ENCODE measurements at regions not wholly inside any gene's neighbourhood (a gene's known extent, or its start where the extent isn't known, plus 50 kb on each side); places are given as distances from the start of the nearest gene placed in this dataset.

DNA sequence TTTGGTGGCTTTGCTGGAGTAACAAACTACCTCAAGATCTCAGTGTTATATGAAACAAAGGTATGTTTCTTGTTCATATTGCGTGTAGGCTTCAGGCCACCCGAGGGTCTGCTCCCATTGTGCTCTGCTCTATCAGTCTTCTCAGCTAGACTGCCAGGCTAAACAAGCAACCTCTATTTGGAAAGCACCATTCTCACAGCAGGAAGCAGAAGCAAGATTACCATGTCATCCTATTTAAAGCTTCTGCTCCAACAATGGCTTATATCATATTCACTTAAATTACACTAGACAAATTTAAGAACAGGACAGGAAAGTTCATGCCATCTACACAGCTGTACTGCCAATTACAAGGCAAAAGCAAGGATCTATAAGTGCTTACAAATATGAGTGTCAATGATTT is 385.8 kb downstream of the PPARGC1A start:
- H3K27ac ChIP-seq: no peak overlapping the region
- H3K79me2 ChIP-seq (ENCODE audit: insufficient read depth, low read depth): no peaks in the 10 kb centered on the region

DNA sequence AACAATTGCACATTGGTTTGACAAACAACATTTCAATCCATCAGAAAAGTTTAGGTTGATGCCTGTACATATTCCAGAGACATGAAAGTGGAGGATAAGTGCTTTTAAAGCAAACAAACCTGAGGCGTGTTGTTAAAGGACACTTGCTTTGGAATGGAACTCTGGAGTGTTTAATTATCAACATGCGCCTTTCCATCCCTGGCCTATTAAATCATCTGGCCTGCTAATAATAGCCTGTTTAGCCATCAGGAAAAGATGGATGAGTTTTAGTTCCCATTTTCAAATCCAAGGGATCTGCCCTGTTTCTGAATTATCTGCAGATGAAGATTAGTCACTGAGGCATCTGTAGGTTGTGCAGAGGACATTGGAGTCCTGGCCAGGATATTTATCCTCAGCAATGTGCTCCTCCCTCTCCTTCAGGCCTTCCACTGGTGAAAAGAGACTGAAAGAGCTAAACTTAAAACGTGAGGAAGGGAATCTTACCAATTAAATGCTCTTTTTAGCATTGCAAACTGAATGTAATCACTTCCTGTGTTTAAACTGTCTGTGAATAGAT is 388.9 kb downstream of the PPARGC1A start:
- H3K4me2 ChIP-seq: no peak overlapping the region

More for the DNA sequence above, 385.8 kb downstream of the PPARGC1A start:
- Histone ChIP-seq H2AFZ (ENCODE audit: low read depth) (no peak overlapping the region), H4K20me1 (ENCODE audit: insufficient read depth) (no peaks in the 10 kb centered on the region), H3K4me1 (ENCODE audit: low read depth, poor library complexity, severe bottlenecking) (no peaks in the 10 kb centered on the region), H3K27me3 (ENCODE audit: insufficient read depth, low read depth) (no peaks in the 10 kb centered on the region), H3K36me3 (ENCODE audit: insufficient read depth) (no peaks in the 10 kb centered on the region), H3K4me3 (IDR thresholded peaks at IDR 0.05; ENCODE audit: insufficient read depth, low read depth, low read length) (no peak overlapping the region), H3K4me2 (no peak overlapping the region), H3K9ac (no peak overlapping the region)
- TF ChIP-seq, protein P1, sequence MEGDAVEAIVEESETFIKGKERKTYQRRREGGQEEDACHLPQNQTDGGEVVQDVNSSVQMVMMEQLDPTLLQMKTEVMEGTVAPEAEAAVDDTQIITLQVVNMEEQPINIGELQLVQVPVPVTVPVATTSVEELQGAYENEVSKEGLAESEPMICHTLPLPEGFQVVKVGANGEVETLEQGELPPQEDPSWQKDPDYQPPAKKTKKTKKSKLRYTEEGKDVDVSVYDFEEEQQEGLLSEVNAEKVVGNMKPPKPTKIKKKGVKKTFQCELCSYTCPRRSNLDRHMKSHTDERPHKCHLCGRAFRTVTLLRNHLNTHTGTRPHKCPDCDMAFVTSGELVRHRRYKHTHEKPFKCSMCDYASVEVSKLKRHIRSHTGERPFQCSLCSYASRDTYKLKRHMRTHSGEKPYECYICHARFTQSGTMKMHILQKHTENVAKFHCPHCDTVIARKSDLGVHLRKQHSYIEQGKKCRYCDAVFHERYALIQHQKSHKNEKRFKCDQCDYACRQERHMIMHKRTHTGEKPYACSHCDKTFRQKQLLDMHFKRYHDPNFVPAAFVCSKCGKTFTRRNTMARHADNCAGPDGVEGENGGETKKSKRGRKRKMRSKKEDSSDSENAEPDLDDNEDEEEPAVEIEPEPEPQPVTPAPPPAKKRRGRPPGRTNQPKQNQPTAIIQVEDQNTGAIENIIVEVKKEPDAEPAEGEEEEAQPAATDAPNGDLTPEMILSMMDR (conservative IDR thresholded peaks at IDR 0.05; ENCODE audit: low read depth, low read length): no peak

DNA sequence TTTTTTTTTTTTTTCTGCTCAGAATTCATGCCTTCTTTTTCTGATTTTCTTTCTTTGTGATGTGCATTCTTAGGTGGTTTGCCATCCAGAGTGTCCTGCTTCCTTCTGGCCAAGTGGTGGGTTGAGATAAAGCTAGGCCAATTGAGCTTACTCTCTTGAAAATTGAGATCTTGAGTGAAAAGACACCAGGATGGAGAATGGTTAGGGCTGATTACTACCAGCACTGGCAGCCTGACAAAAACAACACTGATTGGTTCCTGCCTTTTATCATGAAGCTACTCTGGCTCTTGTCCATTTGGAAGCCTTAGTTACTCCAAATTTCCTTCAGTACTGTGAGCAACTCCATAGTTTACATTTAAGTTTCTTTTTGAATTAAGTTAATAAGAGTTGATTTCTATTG is 404.0 kb downstream of the PPARGC1A start:
- no peaks in the 10 kb centered on the region for H3K4me1 ChIP-seq (ENCODE audit: low read depth, poor library complexity, severe bottlenecking)
- no peak overlapping the region for H3K4me3 ChIP-seq (IDR thresholded peaks at IDR 0.05; ENCODE audit: insufficient read depth, low read depth, low read length)
- no peak overlapping the region for H3K4me2 ChIP-seq
- H3K9ac ChIP-seq: no peak overlapping the region
- H4K20me1 ChIP-seq (ENCODE audit: insufficient read depth): no peaks in the 10 kb centered on the region
- no peaks in the 10 kb centered on the region; the same call in 1 of the 2 replicates for H3K36me3 ChIP-seq (ENCODE audit: insufficient read depth)
- no peak overlapping the region for H3K27ac ChIP-seq
- no peaks in the 10 kb centered on the region for H3K27me3 ChIP-seq (ENCODE audit: insufficient read depth, low read depth)
- no peak overlapping the region for H2AFZ ChIP-seq (ENCODE audit: low read depth)
- TF ChIP-seq, protein P1 (conservative IDR thresholded peaks at IDR 0.05; ENCODE audit: low read depth, low read length): no peak
- no peaks in the 10 kb centered on the region for H3K79me2 ChIP-seq (ENCODE audit: insufficient read depth, low read depth)

More for the DNA sequence above, 388.9 kb downstream of the PPARGC1A start:
- H4K20me1 ChIP-seq (ENCODE audit: insufficient read depth): no peaks in the 10 kb centered on the region
- no peaks in the 10 kb centered on the region for H3K36me3 ChIP-seq (ENCODE audit: insufficient read depth)
- H2AFZ ChIP-seq (ENCODE audit: low read depth): no peak overlapping the region
- H3K27me3 ChIP-seq (ENCODE audit: insufficient read depth, low read depth): no peaks in the 10 kb centered on the region
- H3K27ac ChIP-seq: no peak overlapping the region
- no peak overlapping the region for H3K4me3 ChIP-seq (IDR thresholded peaks at IDR 0.05; ENCODE audit: insufficient read depth, low read depth, low read length)
- H3K4me1 ChIP-seq (ENCODE audit: low read depth, poor library complexity, severe bottlenecking): no peaks in the 10 kb centered on the region
- H3K79me2 ChIP-seq (ENCODE audit: insufficient read depth, low read depth): no peaks in the 10 kb centered on the region
- TF ChIP-seq, protein P1 (conservative IDR thresholded peaks at IDR 0.05; ENCODE audit: low read depth, low read length): no peak
- H3K9ac ChIP-seq: no peak overlapping the region

DNA sequence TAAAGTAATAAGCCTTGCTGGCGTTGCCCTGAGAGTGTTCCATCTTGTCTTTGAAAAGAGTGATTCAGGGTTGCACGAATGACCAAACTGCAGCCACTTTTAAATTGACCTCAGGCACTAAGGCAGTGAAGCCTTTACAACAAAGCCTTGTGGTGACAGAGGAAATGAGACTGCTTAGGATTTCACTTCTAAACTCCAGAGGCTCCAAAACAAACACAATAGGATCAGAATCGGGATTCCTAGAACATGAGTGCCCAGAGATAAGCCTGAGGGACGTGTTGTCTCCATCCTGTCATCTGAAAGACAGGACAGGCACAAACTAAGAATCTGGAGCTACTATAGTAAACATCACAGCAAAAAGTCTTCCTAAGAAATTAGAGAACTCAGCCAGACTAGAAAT is 405.2 kb downstream of the PPARGC1A start:
- Histone ChIP-seq H3K36me3 (ENCODE audit: insufficient read depth) (no peaks in the 10 kb centered on the region), H3K4me3 (IDR thresholded peaks at IDR 0.05; ENCODE audit: insufficient read depth, low read depth, low read length) (no peak overlapping the region), H4K20me1 (ENCODE audit: insufficient read depth) (no peaks in the 10 kb centered on the region), H3K4me2 (no peak overlapping the region), H3K4me1 (ENCODE audit: low read depth, poor library complexity, severe bottlenecking) (no peaks in the 10 kb centered on the region), H3K27me3 (ENCODE audit: insufficient read depth, low read depth) (no peaks in the 10 kb centered on the region), H3K9ac (no peak overlapping the region), H3K27ac (no peak overlapping the region), H2AFZ (ENCODE audit: low read depth) (no peak overlapping the region), H3K79me2 (ENCODE audit: insufficient read depth, low read depth) (no peaks in the 10 kb centered on the region)
- TF ChIP-seq, protein P1 (conservative IDR thresholded peaks at IDR 0.05; ENCODE audit: low read depth, low read length): no peak
